NCI-H2171 (cell line): ENCODE measurements at regions not wholly inside any gene's neighbourhood (a gene's known extent, or its start where the extent isn't known, plus 50 kb on each side); places are given as distances from the start of the nearest gene placed in this dataset.

Source experiments
- DNase-seq: peaks from one replicate; lab custom pipeline; 2025; lab: John Stamatoyannopoulos, UW

DNA sequence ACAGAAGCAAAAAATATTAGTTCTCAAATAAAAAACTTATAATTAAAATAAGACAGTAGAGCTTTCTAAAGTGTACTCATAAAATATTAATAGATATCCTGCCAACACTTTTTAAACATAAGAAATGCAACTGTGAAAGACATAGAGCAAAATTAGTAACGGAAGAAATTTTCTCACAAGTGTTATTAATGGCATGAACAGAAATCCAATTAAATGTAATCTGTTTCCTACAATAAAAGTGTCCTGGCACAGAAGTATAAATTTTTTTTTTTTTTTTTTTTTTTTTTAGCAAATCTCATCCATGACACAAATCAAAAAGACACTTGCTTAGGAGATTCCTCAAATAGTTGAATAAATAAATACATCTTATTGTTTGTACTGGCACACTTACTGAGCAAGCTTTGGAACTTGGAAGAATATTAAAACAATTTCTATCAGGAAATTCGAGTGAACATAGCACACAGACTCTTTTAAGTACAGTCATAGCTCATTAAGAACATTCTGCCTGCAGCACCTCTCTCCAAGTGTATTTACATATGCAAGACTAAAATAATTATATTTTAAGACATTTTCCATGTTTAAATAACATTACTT is 227.2 kb upstream of the ROBO2 start:
- DNase-seq: no peak

DNA sequence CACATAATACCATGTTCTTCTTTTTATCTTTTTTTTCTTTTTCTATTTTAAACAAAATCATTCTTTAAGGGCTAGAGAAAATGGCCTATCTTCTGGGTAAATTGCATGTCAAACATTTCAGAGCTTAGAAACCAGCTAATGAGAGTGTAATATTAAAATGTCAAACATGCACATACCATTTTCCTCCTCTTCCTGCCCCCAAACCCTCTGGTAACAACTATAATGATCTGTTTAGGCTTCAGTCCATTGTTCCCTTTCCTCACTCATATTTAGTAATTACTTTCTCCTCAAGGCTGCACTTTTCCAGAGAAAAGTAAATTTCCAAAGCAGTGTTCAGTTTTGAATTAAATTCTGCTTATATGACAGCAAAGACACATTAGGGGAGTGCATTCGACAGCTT is 224.3 kb upstream of the ROBO2 start:
- DNase-seq: no peak

DNA sequence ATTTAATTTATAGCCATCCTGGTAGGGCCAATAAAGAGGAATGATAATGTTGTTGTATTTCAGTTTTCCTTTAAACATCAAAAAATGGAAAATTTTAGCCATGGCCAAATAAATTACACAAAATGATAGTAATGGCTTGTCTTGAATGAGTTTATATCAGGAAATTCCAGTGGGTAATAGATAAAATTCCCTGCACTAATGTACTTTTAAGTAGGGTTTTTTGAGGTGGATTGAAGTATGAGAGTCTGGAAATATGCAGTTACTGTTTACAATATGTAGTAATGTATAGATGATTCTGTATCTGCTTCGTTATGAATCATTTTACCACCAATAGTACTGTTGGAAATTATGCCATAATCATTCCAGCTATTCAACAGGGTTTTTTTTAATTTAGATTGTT is 219.4 kb upstream of the ROBO2 start:
- DNase-seq: no peak

DNA sequence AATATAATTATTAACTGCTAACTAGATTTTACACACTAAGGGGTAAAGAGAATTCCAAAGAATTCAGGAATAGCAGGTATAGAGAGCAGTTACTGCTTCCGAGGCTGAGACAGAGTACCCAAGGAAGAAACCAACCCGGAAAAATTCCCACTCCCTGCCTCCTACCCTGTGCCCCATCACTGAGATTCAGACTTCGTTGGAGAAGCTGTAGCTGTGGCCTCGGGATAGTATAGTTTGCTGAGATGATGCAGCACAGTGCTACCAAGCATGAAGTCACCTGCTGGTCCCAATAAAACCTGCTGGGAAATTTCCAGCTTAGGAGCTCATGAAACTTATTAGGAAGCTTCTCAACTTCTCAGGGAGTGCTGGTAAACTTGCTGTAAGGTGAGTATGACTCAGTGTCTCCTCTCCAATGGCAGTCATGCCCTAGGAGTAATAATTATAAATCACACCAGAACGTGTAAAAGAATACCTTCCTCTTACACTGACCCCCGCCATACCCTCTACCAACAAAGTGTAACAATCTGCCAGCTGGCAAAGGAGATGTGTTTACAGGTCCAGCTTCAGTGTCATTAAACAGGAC is 215.2 kb upstream of the ROBO2 start:
- no peak for DNase-seq

DNA sequence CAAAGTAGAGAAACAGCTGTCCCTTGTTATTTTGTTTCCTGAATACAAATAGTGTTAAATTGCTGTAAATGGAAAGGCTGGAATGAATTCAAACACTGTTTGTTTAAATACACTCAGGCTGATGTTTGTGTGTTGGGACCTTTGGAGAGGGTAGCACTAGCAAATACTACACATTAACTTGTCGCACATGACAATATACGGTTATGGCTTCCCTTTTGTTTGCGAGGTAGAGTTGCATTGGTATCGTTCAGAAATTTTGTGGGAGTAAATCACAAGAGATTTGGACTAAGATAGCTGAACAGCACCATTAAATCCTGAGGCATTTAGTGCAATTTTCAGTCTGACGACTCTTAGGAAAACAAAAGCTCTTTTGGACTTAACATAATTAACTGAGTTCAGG is 213.0 kb upstream of the ROBO2 start:
- DNase-seq: no peak

DNA sequence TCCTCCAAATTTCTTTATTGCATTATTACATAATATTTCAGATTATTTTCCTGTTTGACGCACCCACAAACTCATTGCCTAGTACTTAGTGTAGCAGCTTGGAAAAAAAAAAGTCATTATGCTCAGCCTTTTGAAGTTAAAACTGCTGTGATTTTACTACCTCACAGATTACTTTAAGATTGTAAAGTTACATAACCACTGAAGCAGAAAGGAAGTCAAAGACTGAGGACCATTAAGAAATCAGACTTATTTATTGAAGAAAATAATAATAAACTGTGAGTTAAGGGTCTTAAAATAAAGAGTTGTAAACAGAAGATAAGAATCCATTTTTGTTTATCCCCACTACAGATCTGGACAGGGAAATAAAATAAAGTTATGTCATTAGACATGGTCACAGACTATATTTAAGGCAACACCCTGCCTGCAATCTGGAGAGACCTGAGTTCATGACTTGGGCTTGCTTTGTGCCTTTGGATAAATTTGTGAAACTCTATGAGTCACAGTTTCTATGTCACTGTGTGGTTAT is 212.1 kb upstream of the ROBO2 start:
- no peak for DNase-seq

DNA sequence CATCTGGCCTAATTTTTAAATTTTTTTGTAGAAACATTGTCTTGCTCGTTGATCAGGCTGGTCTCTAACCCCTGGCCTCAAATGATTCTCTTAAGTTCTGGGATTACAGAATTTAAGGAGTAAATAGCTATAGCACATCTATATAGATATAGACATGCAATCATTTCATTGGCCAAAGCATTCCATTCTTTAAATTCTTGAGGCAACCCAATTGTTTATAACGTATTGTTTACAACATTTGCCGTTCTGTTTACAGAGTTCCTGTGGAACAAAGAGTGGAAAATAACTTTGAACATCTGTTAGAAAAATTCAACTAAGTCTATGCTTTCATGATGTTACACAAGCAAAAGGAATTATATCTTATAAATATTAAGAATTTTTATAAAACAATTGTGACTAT is 205.2 kb upstream of the ROBO2 start:
- DNase-seq: no peak

DNA sequence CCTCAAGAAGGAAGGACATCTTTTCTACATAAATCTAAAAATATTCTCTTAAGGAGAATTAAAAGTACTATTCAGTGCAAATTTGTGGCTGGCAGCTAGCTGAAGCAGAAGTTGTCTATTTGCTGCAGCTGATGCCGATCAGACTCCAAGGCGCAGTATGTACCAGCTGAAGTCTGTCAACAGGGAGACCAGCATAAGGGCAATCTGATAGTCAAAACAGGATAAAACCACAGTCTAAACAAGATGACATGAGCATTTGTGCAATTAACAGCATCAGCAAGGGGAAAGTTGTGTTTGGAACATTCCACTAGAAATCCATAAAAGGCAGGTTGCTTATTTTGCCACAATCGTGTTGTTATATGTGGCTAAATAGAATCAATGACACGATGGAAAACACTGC is 198.2 kb upstream of the ROBO2 start:
- no peak for DNase-seq

DNA sequence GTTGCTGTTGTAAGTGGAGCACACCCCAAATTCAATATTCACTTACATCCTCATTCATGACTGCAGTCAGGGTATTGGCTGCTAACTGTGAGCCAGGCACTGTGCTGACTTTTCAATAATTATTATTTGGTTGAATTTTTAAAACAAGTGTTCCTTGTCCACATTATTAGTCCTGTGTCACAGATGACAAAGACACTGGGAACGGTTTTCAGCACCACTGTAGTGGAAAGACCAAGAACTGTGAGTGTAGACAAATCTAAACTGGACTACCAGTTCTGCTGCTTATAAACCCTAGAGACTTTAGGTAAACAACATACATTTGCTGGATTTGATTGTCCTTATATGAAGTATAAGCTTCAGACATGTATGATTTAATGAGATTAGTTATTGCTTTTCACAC is 197.7 kb upstream of the ROBO2 start:
- no peak for DNase-seq

DNA sequence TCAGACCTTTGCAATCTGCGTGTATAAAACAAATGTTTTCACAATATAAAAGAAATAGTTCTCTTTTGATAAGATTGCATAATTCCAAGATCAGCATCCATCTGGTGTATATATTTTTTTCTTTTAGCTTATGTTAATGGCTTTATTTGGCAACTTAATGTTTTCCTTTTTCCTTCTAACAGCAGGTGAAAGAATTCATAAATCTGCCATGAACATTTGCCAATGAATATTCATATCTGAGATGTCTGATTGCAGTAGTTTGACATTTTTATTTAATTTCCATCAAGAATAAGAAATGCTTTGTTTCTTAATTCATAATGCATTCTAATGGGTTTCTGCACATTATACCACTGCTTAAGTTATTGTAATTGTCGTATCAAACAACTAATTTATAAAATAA is 184.4 kb upstream of the ROBO2 start:
- no peak for DNase-seq

DNA sequence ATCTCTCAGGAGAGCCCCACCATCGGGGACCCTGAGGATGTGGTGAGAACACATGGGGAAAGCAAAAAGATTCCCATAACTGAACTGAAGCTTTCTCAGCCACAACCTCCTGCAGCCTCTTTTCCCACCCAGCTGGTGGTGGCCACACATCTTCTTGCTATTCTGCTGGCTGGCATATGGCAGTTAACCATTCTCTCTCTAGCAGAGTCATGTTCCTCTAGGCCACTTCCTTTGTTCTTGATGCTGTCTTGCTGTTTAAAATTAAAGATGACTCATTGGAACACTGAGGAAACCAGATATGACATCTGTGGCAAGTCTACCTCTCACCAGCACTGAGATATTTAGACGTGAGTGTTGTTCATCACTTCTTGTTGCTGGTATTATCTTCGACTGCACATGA is 180.3 kb upstream of the ROBO2 start:
- no peak for DNase-seq

DNA sequence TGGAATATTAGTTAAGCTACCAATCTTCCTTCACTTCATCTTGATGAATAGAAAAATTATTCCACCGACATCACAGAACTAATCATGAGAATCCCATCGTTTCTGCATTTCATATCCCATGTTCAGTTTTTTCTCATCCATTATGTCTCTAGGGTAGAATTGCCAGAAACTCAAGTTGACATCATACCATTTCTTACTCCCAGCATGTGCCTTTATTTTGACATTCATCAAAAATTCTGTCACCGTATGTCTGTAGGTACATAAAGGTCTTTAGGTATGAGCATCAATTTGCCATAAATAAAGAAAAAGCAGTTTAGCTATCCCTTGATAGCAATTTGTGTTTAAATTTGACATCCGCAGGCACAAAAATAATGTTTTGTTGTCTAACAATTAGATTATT is 175.5 kb upstream of the ROBO2 start:
- no peak for DNase-seq

DNA sequence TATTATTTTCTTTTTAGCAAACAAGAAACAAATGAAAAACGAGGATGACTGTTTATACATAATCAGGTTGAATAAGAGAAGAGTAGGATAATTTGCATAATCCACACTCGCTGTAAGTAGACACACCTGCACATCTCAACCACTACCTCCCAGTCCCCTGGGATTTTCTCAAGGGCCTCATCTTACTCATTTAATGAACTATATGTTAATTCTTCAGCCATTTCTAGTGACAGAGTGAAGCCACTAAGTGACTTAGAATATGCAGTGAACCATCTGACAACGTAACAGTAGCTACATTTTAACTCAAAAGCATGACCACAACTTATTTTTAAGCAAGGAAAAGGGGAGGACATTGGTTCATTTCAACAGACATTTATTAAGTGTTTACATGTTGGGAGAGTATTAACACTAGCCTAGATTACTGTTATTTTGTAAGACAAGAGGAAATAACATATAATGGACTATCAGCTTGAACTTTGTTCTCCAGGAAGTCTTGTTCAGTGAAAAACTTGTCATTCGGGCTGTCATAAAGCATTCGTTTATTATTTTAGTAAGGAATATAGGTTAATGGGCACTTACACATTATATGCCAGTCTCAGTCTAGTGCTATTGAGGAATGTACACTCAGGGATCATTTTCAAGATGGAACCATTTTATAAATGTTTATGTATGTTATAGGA is 173.0 kb upstream of the ROBO2 start:
- no peak for DNase-seq

DNA sequence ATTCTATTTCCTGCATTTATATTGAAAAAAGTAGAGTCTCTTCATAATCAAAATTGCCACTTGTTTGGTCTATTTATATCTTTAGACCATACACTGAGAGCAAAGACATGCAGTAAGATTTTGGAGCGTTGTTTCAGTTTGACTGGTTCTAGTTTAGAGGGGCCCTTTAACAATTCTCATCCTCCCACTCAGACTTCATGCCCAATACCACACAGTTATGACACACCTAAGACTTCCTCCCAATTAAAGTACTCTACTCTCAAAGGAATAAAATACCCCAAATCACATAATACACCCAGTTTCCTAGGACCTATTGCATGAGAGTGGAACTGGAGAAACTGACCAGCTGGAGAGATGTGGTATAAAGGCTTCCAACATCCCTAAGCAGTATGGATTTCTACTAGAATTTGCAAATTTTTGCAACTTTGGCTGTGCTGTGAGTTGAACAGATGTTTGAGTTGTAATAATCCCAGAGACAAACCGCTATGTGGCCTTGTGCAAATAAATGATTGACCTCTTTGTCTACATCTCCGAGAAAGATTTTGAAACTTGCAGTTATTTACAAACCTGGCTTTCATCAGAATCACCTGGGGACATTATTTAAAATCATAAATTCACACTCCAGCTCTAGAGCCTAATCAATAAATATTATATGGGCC is 170.0 kb upstream of the ROBO2 start:
- no peak for DNase-seq

DNA sequence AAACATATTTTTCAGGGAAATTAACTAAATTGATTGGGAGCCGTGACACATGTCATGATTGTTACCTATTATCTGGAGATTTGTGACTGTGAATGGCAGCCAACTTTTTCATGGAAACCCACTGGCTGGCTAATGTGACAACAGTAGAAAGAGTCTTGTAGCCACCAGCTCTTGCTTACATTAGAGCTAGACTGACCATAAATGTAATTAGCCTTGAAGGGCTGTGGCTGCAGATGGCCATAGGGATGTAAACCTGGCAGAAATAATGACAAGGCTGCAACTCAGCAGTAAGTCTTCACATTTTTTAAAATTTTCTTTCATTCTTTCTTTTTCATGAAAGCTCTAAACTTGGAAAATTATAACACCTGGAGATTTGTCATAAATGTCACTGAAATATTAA is 168.2 kb upstream of the ROBO2 start:
- DNase-seq: no peak

DNA sequence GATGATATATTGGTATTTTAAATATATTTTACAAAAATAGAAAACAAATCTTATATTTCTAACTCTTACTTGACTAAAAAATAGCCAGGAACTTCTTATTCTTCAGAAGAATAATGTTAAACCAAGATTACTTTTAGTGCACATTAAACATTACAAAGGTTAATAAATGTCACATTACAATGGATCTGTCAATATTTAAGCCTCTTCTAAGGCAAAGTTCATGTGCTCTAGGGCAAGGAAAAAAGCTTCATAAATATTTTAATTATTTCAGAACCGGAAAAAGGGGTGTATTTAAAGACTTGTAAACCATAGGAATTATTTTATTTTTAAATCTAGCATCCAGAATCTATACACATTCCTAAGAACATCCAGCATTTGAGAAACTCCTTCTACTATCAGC is 166.9 kb upstream of the ROBO2 start:
- DNase-seq: no peak

DNA sequence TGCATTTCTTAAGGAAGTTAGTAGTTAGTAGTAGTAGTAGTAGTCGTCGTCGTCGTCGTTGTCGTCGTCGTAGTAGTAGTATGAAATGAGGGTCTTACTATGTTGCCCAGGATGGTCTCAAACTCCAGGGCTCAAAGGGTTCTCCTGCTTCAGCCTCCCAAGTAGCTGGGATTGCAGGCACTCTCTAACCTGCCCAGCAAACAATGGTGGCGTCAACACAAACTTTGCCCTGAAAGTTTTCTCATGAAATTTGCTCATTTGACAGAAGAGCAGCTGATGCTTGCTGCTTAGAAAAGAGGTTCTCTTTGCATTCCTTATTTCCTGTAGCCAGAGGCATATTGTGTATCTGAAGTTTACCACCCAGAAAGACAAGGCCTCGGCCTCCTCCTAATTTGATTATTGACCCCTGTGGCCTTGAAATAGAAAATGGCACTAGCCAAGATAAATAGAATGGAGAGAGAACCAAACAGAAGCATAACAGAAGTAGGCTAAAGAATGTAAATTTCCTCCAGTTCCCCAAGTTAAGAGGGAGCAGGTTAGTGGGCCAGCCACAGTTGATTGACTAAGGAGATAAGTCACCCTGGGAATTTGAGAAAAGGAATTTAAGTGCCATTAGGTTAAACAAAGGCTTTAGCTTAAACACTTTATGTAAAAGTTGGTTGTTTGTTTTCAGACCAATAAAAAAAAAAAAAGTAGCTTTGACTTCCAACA is 166.2 kb upstream of the ROBO2 start:
- DNase-seq: no peak

DNA sequence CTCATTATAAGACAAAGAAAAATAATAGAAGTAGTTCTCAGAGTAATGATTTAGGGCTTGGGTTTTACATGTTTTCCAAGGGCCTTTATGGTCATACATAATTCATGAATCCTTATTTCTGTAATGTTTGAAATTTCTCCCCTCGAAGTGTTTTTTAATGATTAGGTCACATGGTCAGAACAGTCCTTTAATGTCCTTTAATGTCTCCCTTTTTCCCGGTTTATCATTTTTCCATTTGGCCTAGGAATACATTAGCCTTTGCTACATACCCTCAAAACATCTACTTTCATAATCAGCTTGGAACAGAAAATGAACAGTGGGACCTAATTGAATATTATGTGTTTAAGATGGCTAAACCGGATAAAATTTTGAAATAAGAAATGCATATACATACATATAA is 159.9 kb upstream of the ROBO2 start:
- no peak for DNase-seq

DNA sequence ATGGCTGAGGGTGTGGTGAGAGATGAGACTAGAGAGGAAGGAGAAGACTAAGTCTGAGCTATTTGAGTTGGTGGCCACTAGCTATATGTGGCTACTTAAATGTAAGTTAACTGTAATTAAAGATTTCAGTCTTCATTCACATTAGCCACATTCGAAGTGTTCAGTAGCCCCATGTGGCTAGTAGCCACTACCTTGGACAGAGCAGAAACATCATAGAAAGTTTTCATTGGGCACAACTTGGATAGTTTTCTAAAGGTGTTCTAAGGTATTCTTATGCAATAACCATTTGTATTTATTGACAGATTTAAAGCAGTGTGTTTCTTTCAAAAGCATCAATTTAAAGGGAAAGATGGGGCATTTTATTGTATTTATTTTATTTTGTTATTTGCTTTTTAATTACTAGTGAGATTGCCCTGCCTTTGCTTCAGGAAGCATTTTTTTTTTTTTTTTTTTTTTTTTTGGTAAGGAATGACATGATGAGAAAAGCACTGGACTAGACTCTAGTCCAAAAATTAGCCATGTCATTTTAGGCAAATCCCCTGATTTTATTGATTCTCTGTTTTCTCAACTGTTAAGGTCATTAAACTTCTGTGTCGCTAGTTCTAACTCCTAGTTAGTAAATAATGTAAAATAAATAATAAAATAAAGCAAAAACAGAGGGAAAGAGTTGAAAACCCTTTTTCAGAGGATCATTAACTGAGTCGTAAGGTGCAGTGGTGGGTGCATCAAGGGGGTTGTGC is 153.0 kb upstream of the ROBO2 start:
- no peak for DNase-seq

DNA sequence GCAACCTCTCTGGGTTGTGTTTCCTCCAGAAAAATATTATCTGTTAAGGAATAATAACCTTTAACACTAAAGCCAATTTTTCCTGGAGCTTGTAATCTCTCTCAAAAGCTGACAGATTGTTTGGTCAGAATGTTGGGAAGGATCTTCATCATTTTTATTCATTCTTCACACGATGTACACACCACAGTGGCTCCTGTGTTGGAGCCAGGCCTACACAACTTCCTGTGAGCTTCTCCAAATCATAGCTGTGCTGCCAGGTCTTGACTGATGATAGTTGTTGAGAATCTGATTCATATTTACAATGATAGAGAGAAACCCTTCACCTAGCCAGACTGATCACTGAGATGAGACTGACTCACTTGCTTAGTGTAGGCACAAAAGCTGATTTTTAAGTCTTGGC is 151.0 kb upstream of the ROBO2 start:
- no peak for DNase-seq

DNA sequence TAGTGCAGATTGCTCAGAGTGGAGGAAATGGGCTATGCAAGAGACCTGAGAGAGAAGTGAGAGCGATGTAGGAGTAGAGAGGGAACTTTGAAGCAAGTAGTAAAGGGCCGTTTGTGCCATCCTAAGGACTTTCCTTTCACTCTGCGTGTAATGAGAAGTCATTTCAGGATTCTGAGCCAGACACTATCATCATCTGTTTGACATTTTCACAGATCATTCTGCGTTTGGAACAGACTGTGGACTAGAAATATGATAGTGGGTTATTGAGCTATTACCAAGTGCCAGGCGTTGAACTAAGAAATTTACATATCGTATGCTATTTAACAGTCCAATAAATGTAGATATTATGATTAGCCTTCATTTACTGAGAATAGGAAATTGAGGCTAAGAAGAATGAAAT is 150.0 kb upstream of the ROBO2 start:
- DNase-seq: no peak

DNA sequence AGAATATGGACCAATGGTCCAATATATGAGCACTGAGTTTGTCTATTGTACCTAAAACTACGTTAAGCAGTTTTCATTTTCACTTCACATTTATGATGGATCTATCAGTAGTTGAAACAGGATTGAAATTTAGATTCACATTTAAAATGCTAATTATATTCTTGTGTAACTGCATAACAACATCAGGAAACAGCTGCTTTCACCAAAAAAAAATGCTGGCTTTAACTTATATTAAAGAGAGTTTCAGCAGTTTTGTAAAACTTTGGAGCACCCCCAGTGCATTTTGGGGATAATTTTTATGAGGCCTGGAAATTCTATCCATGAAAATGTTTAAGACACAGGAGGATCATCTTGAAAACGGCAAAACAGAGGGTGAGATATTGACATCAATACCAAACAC is 142.8 kb upstream of the ROBO2 start:
- no peak for DNase-seq
